Tibial artery (tissue), 4 donors: ENCODE measurements at regions not wholly inside any gene's neighbourhood (a gene's known extent, or its start where the extent isn't known, plus 50 kb on each side); places are given as distances from the start of the nearest gene placed in this dataset.

ENCODE experiments used
- DNase-seq, 2 donors: peaks; one replicate each; pipeline ENCODE4 v3.0.0-alpha.2; 2019
- H3K27ac ChIP-seq, 2 donors: fragments of 200-600 bp; sonication (generic) in 1 of 2; 1 replicate in 1 of 2; 2 replicates in 1 of 2; pipeline ENCODE4 v1.5.1; 2018 to 2019; ENCODE audit warnings: mild to moderate bottlenecking in 1 of 2
- H3K27me3 ChIP-seq, 2 donors: fragments of 200-600 bp; sonication (generic) in 1 of 2; one replicate each; pipeline versions ENCODE4 v1.5.1 to v1.6.0; 2016 to 2019
- H3K36me3 ChIP-seq, 3 donors: fragments of 200-600 bp; sonication (generic) in 2 of 3; one replicate each; pipeline ENCODE4 v1.5.1; 2016 to 2019; ENCODE audit warnings: mild to moderate bottlenecking in 2 of 3
- H3K4me1 ChIP-seq, 4 donors: fragments of 200-600 bp; sonication (generic) in 2 of 4; 1 replicate in 3 of 4; 2 replicates in 1 of 4; pipeline ENCODE4 v1.5.1; 2016 to 2019
- H3K4me3 ChIP-seq, 2 donors: fragments of 200-600 bp; sonication (generic) in 1 of 2; 1 replicate in 1 of 2; 2 replicates in 1 of 2; pipeline ENCODE4 v1.5.1; 2018 to 2019; ENCODE audit warnings: mild to moderate bottlenecking in 2 of 2
- H3K9me3 ChIP-seq, 3 donors: fragments of 200-600 bp; sonication (generic) in 1 of 3; one replicate each; pipeline ENCODE4 v1.5.1; 2016 to 2019
- intact Hi-C: fragments of 100-400 bp; cut with DNase I; formaldehyde crosslinking; loops from one replicate; pipeline ENCODE4 v1.15.0; 2023; ENCODE audit warnings: low total_unique reads
- TF ChIP-seq, protein P1 (sequence below), 2 experiments: fragments of 200-600 bp in 1 of 2; fragments of 450-650 bp in 1 of 2; IDR thresholded peaks; one replicate each; pipeline ENCODE4 v1.5.1; 2017 to 2019; ENCODE audit warnings: antibody characterized with exemption in 2 of 2, mild to moderate bottlenecking in 1 of 2, moderate library complexity in 1 of 2

DNA sequence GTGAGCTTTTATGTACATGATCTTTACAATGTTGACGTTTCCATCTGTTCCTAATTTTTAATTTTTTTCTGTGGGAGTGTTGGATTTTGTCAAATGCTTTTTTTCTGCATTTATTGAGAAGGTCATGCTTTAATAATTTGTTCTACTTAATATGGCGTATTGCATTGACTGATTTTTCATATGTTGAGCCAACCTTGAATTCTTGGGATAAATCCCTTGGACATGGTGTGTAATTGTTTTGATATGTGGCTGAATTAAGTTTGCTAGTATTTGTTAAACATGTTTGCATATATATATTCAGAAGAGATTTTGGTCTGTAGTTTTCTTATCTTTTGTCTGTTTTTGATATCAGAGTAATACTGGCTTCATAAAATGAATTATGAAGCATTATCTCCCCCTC lies 256.7 kb downstream of the EDEM1 start:
- peaks cover 0 to 3% (median 0%) of the 10 kb centered on the region in 3 donors for H3K9me3 ChIP-seq
- TF ChIP-seq, protein P1, sequence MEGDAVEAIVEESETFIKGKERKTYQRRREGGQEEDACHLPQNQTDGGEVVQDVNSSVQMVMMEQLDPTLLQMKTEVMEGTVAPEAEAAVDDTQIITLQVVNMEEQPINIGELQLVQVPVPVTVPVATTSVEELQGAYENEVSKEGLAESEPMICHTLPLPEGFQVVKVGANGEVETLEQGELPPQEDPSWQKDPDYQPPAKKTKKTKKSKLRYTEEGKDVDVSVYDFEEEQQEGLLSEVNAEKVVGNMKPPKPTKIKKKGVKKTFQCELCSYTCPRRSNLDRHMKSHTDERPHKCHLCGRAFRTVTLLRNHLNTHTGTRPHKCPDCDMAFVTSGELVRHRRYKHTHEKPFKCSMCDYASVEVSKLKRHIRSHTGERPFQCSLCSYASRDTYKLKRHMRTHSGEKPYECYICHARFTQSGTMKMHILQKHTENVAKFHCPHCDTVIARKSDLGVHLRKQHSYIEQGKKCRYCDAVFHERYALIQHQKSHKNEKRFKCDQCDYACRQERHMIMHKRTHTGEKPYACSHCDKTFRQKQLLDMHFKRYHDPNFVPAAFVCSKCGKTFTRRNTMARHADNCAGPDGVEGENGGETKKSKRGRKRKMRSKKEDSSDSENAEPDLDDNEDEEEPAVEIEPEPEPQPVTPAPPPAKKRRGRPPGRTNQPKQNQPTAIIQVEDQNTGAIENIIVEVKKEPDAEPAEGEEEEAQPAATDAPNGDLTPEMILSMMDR (IDR thresholded peaks at IDR 0.05), result no peak
- no peaks in the 10 kb centered on the region for H3K36me3 ChIP-seq
- intact Hi-C loops, result no loop called here
- H3K4me3 ChIP-seq, result no peak overlapping the region
- H3K4me1 ChIP-seq, result no peaks in the 10 kb centered on the region
- H3K27ac ChIP-seq, result no peak overlapping the region
- no peak for DNase-seq
- H3K27me3 ChIP-seq, result no peaks in the 10 kb centered on the region

DNA sequence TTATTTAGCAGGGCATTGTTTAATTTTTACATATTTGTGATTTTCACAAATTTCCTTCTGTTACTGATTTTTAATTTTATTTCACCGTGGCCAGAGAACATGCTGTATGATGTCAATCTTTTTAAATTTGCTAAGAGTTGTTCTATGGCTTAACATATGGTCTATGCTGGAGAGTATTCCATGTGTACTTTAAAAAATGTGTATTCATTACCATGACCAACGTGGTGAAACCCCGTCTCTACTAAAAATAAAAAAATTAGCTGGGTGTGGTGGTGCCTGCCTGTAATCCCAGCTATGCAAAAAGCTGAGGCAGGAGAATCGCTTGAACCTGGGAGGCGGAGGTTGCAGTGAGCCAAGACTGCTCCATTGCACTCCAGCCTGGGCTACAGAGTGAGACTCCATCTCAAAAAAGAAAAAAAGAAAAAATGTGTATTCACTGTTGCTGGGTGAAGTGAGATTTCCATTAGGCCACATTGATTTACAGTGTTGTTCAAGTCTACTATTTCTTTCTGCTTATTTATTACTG lies 258.2 kb downstream of the EDEM1 start:
- no peaks in the 10 kb centered on the region for H3K4me1 ChIP-seq
- no peaks in the 10 kb centered on the region for H3K27me3 ChIP-seq
- H3K4me3 ChIP-seq, result no peak overlapping the region
- H3K36me3 ChIP-seq, result no peaks in the 10 kb centered on the region
- peaks cover 0 to 3% (median 0%) of the 10 kb centered on the region in 3 donors for H3K9me3 ChIP-seq
- TF ChIP-seq, protein P1 (IDR thresholded peaks at IDR 0.05), result no peak
- H3K27ac ChIP-seq, result no peak overlapping the region
- intact Hi-C loops, result no loop called here
- no peak for DNase-seq

DNA sequence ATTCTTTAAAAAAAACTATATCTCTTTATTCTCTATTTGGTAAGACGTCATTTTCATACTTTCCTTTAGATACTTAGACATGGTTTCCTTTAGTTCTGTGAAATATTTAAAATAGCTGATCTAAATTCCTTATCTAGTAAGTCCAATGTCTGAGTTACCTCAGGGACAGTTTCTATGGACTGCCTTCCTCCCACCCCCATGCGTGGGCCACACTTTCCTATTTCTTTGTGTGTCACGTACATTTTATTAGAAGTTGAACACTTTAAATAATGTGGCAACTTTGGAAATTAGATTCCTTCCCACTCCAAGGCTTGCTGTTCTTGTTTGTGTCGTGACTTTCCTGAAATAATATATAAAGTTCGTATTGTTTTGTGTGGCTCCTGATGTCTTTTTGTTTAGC lies 260.7 kb downstream of the EDEM1 start:
- Histone ChIP-seq H3K27me3 (no peaks in the 10 kb centered on the region), H3K36me3 (no peaks in the 10 kb centered on the region), H3K4me3 (no peak overlapping the region), H3K27ac (no peak overlapping the region), H3K9me3 (no peaks in the 10 kb centered on the region), H3K4me1 (no peaks in the 10 kb centered on the region)
- TF ChIP-seq, protein P1 (IDR thresholded peaks at IDR 0.05), result no peak
- no peak for DNase-seq
- intact Hi-C loops, result no loop called here

DNA sequence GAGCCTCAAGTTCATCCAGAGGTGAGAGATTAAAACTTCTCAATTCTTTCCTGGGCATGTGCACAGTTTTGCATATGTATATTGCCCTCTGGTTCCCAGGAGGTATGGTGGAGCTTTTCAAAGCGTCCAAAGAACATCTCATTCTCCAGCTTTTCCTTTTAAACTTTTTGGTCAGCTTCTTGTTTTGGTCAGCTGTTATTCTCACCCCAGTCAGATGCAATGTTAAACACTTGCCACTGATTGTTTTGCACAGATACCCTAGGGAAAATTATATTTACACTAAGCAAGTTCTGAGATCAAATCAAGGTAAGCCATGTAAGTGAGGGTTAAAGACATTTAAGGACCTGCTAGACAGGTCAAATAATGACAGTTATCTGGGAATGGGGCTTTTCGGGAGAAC lies 261.3 kb downstream of the EDEM1 start:
- DNase-seq, result no peak
- no peak overlapping the region for H3K4me3 ChIP-seq

DNA sequence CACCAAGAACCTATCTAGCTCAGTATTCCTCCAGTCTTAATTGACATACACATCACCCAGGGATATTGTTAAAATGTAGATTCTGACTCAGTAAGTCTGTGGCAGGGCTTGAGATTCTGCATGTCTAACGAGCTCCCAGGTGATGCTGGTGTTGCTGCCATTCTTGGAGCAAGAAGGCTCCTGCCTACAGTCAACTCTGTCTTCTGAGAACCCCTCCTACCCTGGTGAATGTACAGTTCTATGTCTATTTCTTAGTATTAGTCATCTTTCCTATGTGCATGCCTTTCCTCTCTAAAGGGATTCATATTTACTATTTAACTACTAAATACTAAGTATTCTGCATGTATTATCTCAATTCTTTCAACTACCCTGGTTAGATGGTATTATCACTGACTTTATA lies 268.7 kb downstream of the EDEM1 start:
- no peaks in the 10 kb centered on the region for H3K9me3 ChIP-seq
- intact Hi-C loops, result no loop called here
- H3K4me1 ChIP-seq, result no peaks in the 10 kb centered on the region
- H3K4me3 ChIP-seq, result no peak overlapping the region
- no peaks in the 10 kb centered on the region for H3K27me3 ChIP-seq
- H3K36me3 ChIP-seq, result no peaks in the 10 kb centered on the region
- DNase-seq, result no peak
- H3K27ac ChIP-seq, result no peak overlapping the region
- TF ChIP-seq, protein P1 (IDR thresholded peaks at IDR 0.05), result no peak

More for the DNA sequence above, 261.3 kb downstream of the EDEM1 start:
- no peaks in the 10 kb centered on the region for H3K4me1 ChIP-seq
- H3K9me3 ChIP-seq, result no peaks in the 10 kb centered on the region
- no peaks in the 10 kb centered on the region for H3K27me3 ChIP-seq
- TF ChIP-seq, protein P1 (IDR thresholded peaks at IDR 0.05), result no peak
- no peaks in the 10 kb centered on the region for H3K36me3 ChIP-seq
- H3K27ac ChIP-seq, result no peak overlapping the region
- intact Hi-C loops, result no loop called here

DNA sequence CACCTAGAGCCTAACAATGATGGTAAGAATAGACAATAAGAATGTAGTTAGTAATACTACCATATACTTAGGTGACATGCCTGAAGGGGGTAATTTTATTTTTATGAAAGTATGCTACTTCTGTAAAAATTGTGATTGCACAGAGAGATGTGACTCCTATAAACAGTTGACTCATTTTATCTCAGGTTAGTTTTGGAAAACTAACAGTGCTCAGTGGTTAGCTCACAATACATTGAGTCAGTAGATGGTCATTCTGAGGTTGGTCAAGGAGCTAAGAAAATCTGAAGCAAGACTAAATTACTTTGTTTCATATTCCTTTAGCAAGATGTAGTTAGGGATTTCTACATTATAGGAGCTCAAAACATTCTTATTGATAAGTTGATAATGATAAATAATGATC lies 271.0 kb downstream of the EDEM1 start:
- Histone ChIP-seq H3K27me3 (no peaks in the 10 kb centered on the region), H3K36me3 (no peaks in the 10 kb centered on the region), H3K4me3 (no peak overlapping the region), H3K27ac (no peak overlapping the region), H3K4me1 (no peaks in the 10 kb centered on the region), H3K9me3 (no peaks in the 10 kb centered on the region)
- intact Hi-C loops, result no loop called here
- TF ChIP-seq, protein P1 (IDR thresholded peaks at IDR 0.05), result no peak
- DNase-seq, result no peak
